ENCODE measurements at regions not wholly inside any gene's neighbourhood (a gene's known extent, or its start where the extent isn't known, plus 50 kb on each side); places are given as distances from the start of the nearest gene placed in this dataset.

- Histone ChIP-seq H3K36me3 (ENCODE audit: insufficient read depth, low read length) (no peaks in the 10 kb centered on the region), H3K4me1 (ENCODE audit: insufficient read depth, low read length) (no peaks in the 10 kb centered on the region), H3K9me3 (ENCODE audit: control insufficient read depth, insufficient read depth, low read length) (no peaks in the 10 kb centered on the region), H3K9ac (ENCODE audit: low read depth, low read length) (no peak overlapping the region)
Measured at GRCh38 chr7:85454904-85455303, 268.0 kb upstream of the SEMA3D start.

- Histone ChIP-seq H3K4me1 (ENCODE audit: insufficient read depth, low read length) (no peaks in the 10 kb centered on the region), H3K9ac (ENCODE audit: low read depth, low read length) (no peak overlapping the region), H3K9me3 (ENCODE audit: control insufficient read depth, insufficient read depth, low read length) (no peaks in the 10 kb centered on the region), H3K36me3 (ENCODE audit: insufficient read depth, low read length) (no peaks in the 10 kb centered on the region)
Measured at GRCh38 chr7:85452674-85453073, 265.8 kb upstream of the SEMA3D start.

GRCh38 chr7:85449478-85449877, 262.6 kb upstream of the SEMA3D start:
- H3K9me3 ChIP-seq (ENCODE audit: control insufficient read depth, insufficient read depth, low read length), result no peaks in the 10 kb centered on the region

GRCh38 chr7:85447004-85447403, 260.1 kb upstream of the SEMA3D start:
- Histone ChIP-seq H3K9me3 (ENCODE audit: control insufficient read depth, insufficient read depth, low read length) (no peaks in the 10 kb centered on the region), H3K4me1 (ENCODE audit: insufficient read depth, low read length) (no peaks in the 10 kb centered on the region), H3K36me3 (ENCODE audit: insufficient read depth, low read length) (no peaks in the 10 kb centered on the region), H3K9ac (ENCODE audit: low read depth, low read length) (no peak overlapping the region)

More at GRCh38 chr7:85449478-85449877, 262.6 kb upstream of the SEMA3D start:
- H3K4me1 ChIP-seq (ENCODE audit: insufficient read depth, low read length), result no peaks in the 10 kb centered on the region
- H3K9ac ChIP-seq (ENCODE audit: low read depth, low read length), result no peak overlapping the region
- no peaks in the 10 kb centered on the region for H3K36me3 ChIP-seq (ENCODE audit: insufficient read depth, low read length)

GRCh38 chr7:85426487-85426960, 239.7 kb upstream of the SEMA3D start:
- H3K36me3 ChIP-seq (ENCODE audit: insufficient read depth, low read length), result no peaks in the 10 kb centered on the region
- H3K4me1 ChIP-seq (ENCODE audit: insufficient read depth, low read length), result no peaks in the 10 kb centered on the region
- no peak overlapping the region for H3K9ac ChIP-seq (ENCODE audit: low read depth, low read length)
- no peaks in the 10 kb centered on the region for H3K9me3 ChIP-seq (ENCODE audit: control insufficient read depth, insufficient read depth, low read length)

GRCh38 chr7:85424298-85424697, 237.4 kb upstream of the SEMA3D start:
- H3K36me3 ChIP-seq (ENCODE audit: insufficient read depth, low read length), result no peaks in the 10 kb centered on the region
- H3K9ac ChIP-seq (ENCODE audit: low read depth, low read length), result no peak overlapping the region
- H3K4me1 ChIP-seq (ENCODE audit: insufficient read depth, low read length), result no peaks in the 10 kb centered on the region
- no peaks in the 10 kb centered on the region for H3K9me3 ChIP-seq (ENCODE audit: control insufficient read depth, insufficient read depth, low read length)

GRCh38 chr7:85423209-85423895, 236.5 kb upstream of the SEMA3D start:
- Histone ChIP-seq H3K36me3 (ENCODE audit: insufficient read depth, low read length) (no peaks in the 10 kb centered on the region), H3K4me1 (ENCODE audit: insufficient read depth, low read length) (no peaks in the 10 kb centered on the region), H3K9me3 (ENCODE audit: control insufficient read depth, insufficient read depth, low read length) (no peaks in the 10 kb centered on the region), H3K9ac (ENCODE audit: low read depth, low read length) (no peak overlapping the region)

GRCh38 chr7:85415743-85416142, 228.9 kb upstream of the SEMA3D start:
- Histone ChIP-seq H3K36me3 (ENCODE audit: insufficient read depth, low read length) (no peaks in the 10 kb centered on the region), H3K4me1 (ENCODE audit: insufficient read depth, low read length) (no peaks in the 10 kb centered on the region), H3K9ac (ENCODE audit: low read depth, low read length) (no peak overlapping the region), H3K9me3 (ENCODE audit: control insufficient read depth, insufficient read depth, low read length) (no peaks in the 10 kb centered on the region)

GRCh38 chr7:85413718-85414117, 226.9 kb upstream of the SEMA3D start:
- no peaks in the 10 kb centered on the region for H3K4me1 ChIP-seq (ENCODE audit: insufficient read depth, low read length)
- H3K9ac ChIP-seq (ENCODE audit: low read depth, low read length), result no peak overlapping the region
- no peaks in the 10 kb centered on the region for H3K36me3 ChIP-seq (ENCODE audit: insufficient read depth, low read length)
- H3K9me3 ChIP-seq (ENCODE audit: control insufficient read depth, insufficient read depth, low read length), result no peaks in the 10 kb centered on the region

- Histone ChIP-seq H3K9ac (ENCODE audit: low read depth, low read length) (no peak overlapping the region), H3K4me1 (ENCODE audit: insufficient read depth, low read length) (no peaks in the 10 kb centered on the region), H3K9me3 (ENCODE audit: control insufficient read depth, insufficient read depth, low read length) (no peaks in the 10 kb centered on the region), H3K36me3 (ENCODE audit: insufficient read depth, low read length) (no peaks in the 10 kb centered on the region)
Measured at GRCh38 chr7:85412912-85413311, 226.1 kb upstream of the SEMA3D start.

- no peaks in the 10 kb centered on the region for H3K4me1 ChIP-seq (ENCODE audit: insufficient read depth, low read length)
- no peaks in the 10 kb centered on the region for H3K9me3 ChIP-seq (ENCODE audit: control insufficient read depth, insufficient read depth, low read length)
- H3K9ac ChIP-seq (ENCODE audit: low read depth, low read length), result no peak overlapping the region
- no peaks in the 10 kb centered on the region for H3K36me3 ChIP-seq (ENCODE audit: insufficient read depth, low read length)
Measured at GRCh38 chr7:85407391-85407790, 220.5 kb upstream of the SEMA3D start.

GRCh38 chr7:85405016-85405902, 218.4 kb upstream of the SEMA3D start:
- H3K4me1 ChIP-seq (ENCODE audit: insufficient read depth, low read length), result no peaks in the 10 kb centered on the region
- no peak overlapping the region for H3K9ac ChIP-seq (ENCODE audit: low read depth, low read length)

GRCh38 chr7:85396676-85397075, 209.8 kb upstream of the SEMA3D start:
- Histone ChIP-seq H3K9ac (ENCODE audit: low read depth, low read length) (no peak overlapping the region), H3K36me3 (ENCODE audit: insufficient read depth, low read length) (no peaks in the 10 kb centered on the region), H3K4me1 (ENCODE audit: insufficient read depth, low read length) (no peaks in the 10 kb centered on the region), H3K9me3 (ENCODE audit: control insufficient read depth, insufficient read depth, low read length) (no peaks in the 10 kb centered on the region)

More at GRCh38 chr7:85405016-85405902, 218.4 kb upstream of the SEMA3D start:
- H3K36me3 ChIP-seq (ENCODE audit: insufficient read depth, low read length), result no peaks in the 10 kb centered on the region
- no peaks in the 10 kb centered on the region for H3K9me3 ChIP-seq (ENCODE audit: control insufficient read depth, insufficient read depth, low read length)

- no peaks in the 10 kb centered on the region for H3K4me1 ChIP-seq (ENCODE audit: insufficient read depth, low read length)
Measured at GRCh38 chr7:85392789-85393188, 205.9 kb upstream of the SEMA3D start.

GRCh38 chr7:85392326-85392725, 205.5 kb upstream of the SEMA3D start:
- no peaks in the 10 kb centered on the region for H3K9me3 ChIP-seq (ENCODE audit: control insufficient read depth, insufficient read depth, low read length)
- no peaks in the 10 kb centered on the region for H3K36me3 ChIP-seq (ENCODE audit: insufficient read depth, low read length)
- H3K9ac ChIP-seq (ENCODE audit: low read depth, low read length), result no peak overlapping the region
- H3K4me1 ChIP-seq (ENCODE audit: insufficient read depth, low read length), result no peaks in the 10 kb centered on the region

More at GRCh38 chr7:85392789-85393188, 205.9 kb upstream of the SEMA3D start:
- Histone ChIP-seq H3K9me3 (ENCODE audit: control insufficient read depth, insufficient read depth, low read length) (no peaks in the 10 kb centered on the region), H3K36me3 (ENCODE audit: insufficient read depth, low read length) (no peaks in the 10 kb centered on the region), H3K9ac (ENCODE audit: low read depth, low read length) (no peak overlapping the region)
